Lower leg skin (tissue), 4 donors: ENCODE measurements at regions not wholly inside any gene's neighbourhood (a gene's known extent, or its start where the extent isn't known, plus 50 kb on each side); places are given as distances from the start of the nearest gene placed in this dataset.
"Not testable (repeated sequence)": the region's sequence is repeated elsewhere in the genome, so short reads cannot be mapped to it uniquely, and the experiment has no call there.

Experiments
- DNase-seq, 2 donors: peaks; one replicate each; pipeline ENCODE4 v3.0.0-alpha.2; 2019; ENCODE audit warnings: low spot score in 2 of 2
- H3K4me3 ChIP-seq: fragments of 200-600 bp; sonication (generic); 2 replicates; pipeline ENCODE4 v1.5.1; 2017; ENCODE audit warnings: mild to moderate bottlenecking, low read depth; ENCODE audit not compliant: poor library complexity, severe bottlenecking
- CTCF ChIP-seq, 3 donors: fragments of 450-650 bp; IDR thresholded peaks; one replicate each; pipeline ENCODE4 v1.5.1; 2016; ENCODE audit warnings: antibody characterized with exemption in 3 of 3, mild to moderate bottlenecking in 3 of 3, moderate library complexity in 2 of 3
- POLR2A ChIP-seq, 2 donors: fragments of 450-650 bp; IDR thresholded peaks; one replicate each; pipeline ENCODE4 v1.6.1; 2016 to 2017; ENCODE audit warnings: antibody characterized with exemption in 2 of 2, mild to moderate bottlenecking in 1 of 2, moderate library complexity in 1 of 2
- WGBS, 2 donors: methylation state at CpG; one replicate each; pipeline ENCODE4 v1.1.5; 2018; 5-methylcytosine and 5-hydroxymethylcytosine counted together
- intact Hi-C: fragments of 100-400 bp; cut with DNase I; formaldehyde crosslinking; loops from one replicate; pipeline ENCODE4 v1.15.0; 2023; ENCODE audit warnings: low total_unique reads

- intact Hi-C loops: no loop called here
- DNase-seq: no peak
These were observed 148.6 kb upstream of the FUT9 start for GRCh38 chr6:95867205-95867604.

GRCh38 chr6:95877480-95877879 is 138.3 kb upstream of the FUT9 start:
- no peak overlapping the region for H3K4me3 ChIP-seq
- TF ChIP-seq POLR2A (IDR thresholded peaks at IDR 0.05) (no peak), CTCF (IDR thresholded peaks at IDR 0.05) (no peak)
- intact Hi-C loops: no loop called here
- WGBS, 2 donors: 38 to 55% methylated on average over 1 of the region's 1 CpG
- no peak for DNase-seq

More at GRCh38 chr6:95867205-95867604, 148.6 kb upstream of the FUT9 start:
- H3K4me3 ChIP-seq: no peak overlapping the region
- TF ChIP-seq CTCF (IDR thresholded peaks at IDR 0.05) (no peak), POLR2A (IDR thresholded peaks at IDR 0.05) (no peak)
- 86 to 88% methylated on average over 5 of the region's 5 CpGs for WGBS, 2 donors

GRCh38 chr6:95879856-95880255 is 135.9 kb upstream of the FUT9 start:
- WGBS, 2 donors: 72 to 75% methylated on average over 1 of the region's 1 CpG
- TF ChIP-seq CTCF (IDR thresholded peaks at IDR 0.05): no peak
- TF ChIP-seq POLR2A (IDR thresholded peaks at IDR 0.05): no peak
- no peak for DNase-seq
- H3K4me3 ChIP-seq: no peak overlapping the region
- intact Hi-C loops: no loop called here

GRCh38 chr6:95882371-95882770 is 133.4 kb upstream of the FUT9 start:
- WGBS, 2 donors: 54 to 68% methylated on average over 4 of the region's 4 CpGs
- no peak overlapping the region for H3K4me3 ChIP-seq
- intact Hi-C loops: no loop called here
- DNase-seq: no peak
- TF ChIP-seq CTCF (IDR thresholded peaks at IDR 0.05) (no peak), POLR2A (IDR thresholded peaks at IDR 0.05) (no peak)

- DNase-seq: not testable (repeated sequence)
- 87 to 89% methylated on average over 2 of the region's 2 CpGs for WGBS, 2 donors
These were observed 127.1 kb upstream of the FUT9 start for GRCh38 chr6:95888711-95889110.

GRCh38 chr6:95905132-95905531 is 110.6 kb upstream of the FUT9 start:
- intact Hi-C loops: no loop called here
- TF ChIP-seq CTCF (IDR thresholded peaks at IDR 0.05) (no peak), POLR2A (IDR thresholded peaks at IDR 0.05) (no peak)
- H3K4me3 ChIP-seq: no peak overlapping the region
- no peak for DNase-seq
- WGBS, 2 donors: 60 to 69% methylated on average over 3 of the region's 3 CpGs

More at GRCh38 chr6:95888711-95889110, 127.1 kb upstream of the FUT9 start:
- H3K4me3 ChIP-seq, intact Hi-C loops: not testable (repeated sequence)
